ENCODE measurements at regions not wholly inside any gene's neighbourhood (a gene's known extent, or its start where the extent isn't known, plus 50 kb on each side); places are given as distances from the start of the nearest gene placed in this dataset.

- Histone ChIP-seq H3K4me1 (peaks cover 0 to 11% (median 10%) of the 10 kb centered on the region in 4 donors), H3K27me3 (no peaks in the 10 kb centered on the region), H3K27ac (no peak overlapping the region), H3K36me3 (no peaks in the 10 kb centered on the region), H3K9me3 (peaks cover 0 to 11% (median 0%) of the 10 kb centered on the region in 4 donors), H3K4me3 (no peak overlapping the region)
- WGBS, 2 donors, result 36 to 41% methylated on average over 4 of the region's 4 CpGs
- DNase-seq, result no peak
- TF ChIP-seq EP300 (IDR thresholded peaks at IDR 0.05) (no peak), CTCF (IDR thresholded peaks at IDR 0.05) (no peak), POLR2A (IDR thresholded peaks at IDR 0.05) (no peak), POLR2AphosphoS5 (IDR thresholded peaks at IDR 0.05) (no peak)
- peak in 1 of 2 donors; percentile 70 for ATAC-seq (ENCODE audit: low FRiP score in 2 of 2)
Observed at GRCh38 chr4:26088433-26088928, 174.5 kb downstream of the SMIM20 start.

- Histone ChIP-seq H3K4me3 (no peak overlapping the region), H3K36me3 (no peaks in the 10 kb centered on the region), H3K27me3 (no peaks in the 10 kb centered on the region), H3K9me3 (peaks cover 0 to 11% (median under 1%) of the 10 kb centered on the region in 4 donors), H3K4me1 (peaks cover 0 to 4% (median under 1%) of the 10 kb centered on the region in 4 donors), H3K27ac (peak overlapping the region in 2 of 4 donors; percentile 22 to 68)
- TF ChIP-seq POLR2A (IDR thresholded peaks at IDR 0.05) (no peak), EP300 (IDR thresholded peaks at IDR 0.05) (no peak), CTCF (IDR thresholded peaks at IDR 0.05) (no peak), POLR2AphosphoS5 (IDR thresholded peaks at IDR 0.05) (no peak)
- peak in 1 of 2 donors; percentile 56 for ATAC-seq (ENCODE audit: low FRiP score in 2 of 2)
- no peak for DNase-seq
- 60 to 67% methylated on average over 3 of the region's 3 CpGs for whole genome bisulfite sequencing, 2 donors
Observed at GRCh38 chr4:26093551-26093950, 179.5 kb downstream of the SMIM20 start.

- DNase-seq (no peak), ATAC-seq (ENCODE audit: low FRiP score in 2 of 2) (no peak)
- no peaks in the 10 kb centered on the region for H3K36me3 ChIP-seq
- H3K27me3 ChIP-seq, result no peaks in the 10 kb centered on the region
- TF ChIP-seq CTCF (IDR thresholded peaks at IDR 0.05), result no peak
- no peak for TF ChIP-seq EP300 (IDR thresholded peaks at IDR 0.05)
- no peak for TF ChIP-seq POLR2A (IDR thresholded peaks at IDR 0.05)
- TF ChIP-seq POLR2AphosphoS5 (IDR thresholded peaks at IDR 0.05), result no peak
- H3K4me3 ChIP-seq, result no peak overlapping the region
- WGBS, 2 donors, result 60 to 87% methylated on average over 2 of the region's 2 CpGs
- no peaks in the 10 kb centered on the region for H3K4me1 ChIP-seq
- H3K27ac ChIP-seq, result peak overlapping the region in 2 of 4 donors; percentile 22 to 68
- peaks cover 0 to 11% (median 1%) of the 10 kb centered on the region in 4 donors for H3K9me3 ChIP-seq
Observed at GRCh38 chr4:26094076-26094475, 180.1 kb downstream of the SMIM20 start.

GRCh38 chr4:26094911-26095310, 180.9 kb downstream of the SMIM20 start:
- Histone ChIP-seq H3K4me3 (no peak overlapping the region), H3K4me1 (no peaks in the 10 kb centered on the region), H3K27me3 (no peaks in the 10 kb centered on the region), H3K27ac (no peak overlapping the region), H3K36me3 (no peaks in the 10 kb centered on the region), H3K9me3 (peaks cover 0 to 11% (median 1%) of the 10 kb centered on the region in 4 donors)
- ATAC-seq (ENCODE audit: low FRiP score in 2 of 2), result no peak
- 71 to 74% methylated on average over 1 of the region's 1 CpG for WGBS, 2 donors
- no peak for DNase-seq
- TF ChIP-seq CTCF (IDR thresholded peaks at IDR 0.05) (no peak), POLR2AphosphoS5 (IDR thresholded peaks at IDR 0.05) (no peak), POLR2A (IDR thresholded peaks at IDR 0.05) (no peak), EP300 (IDR thresholded peaks at IDR 0.05) (no peak)

GRCh38 chr4:26099967-26100366, 185.9 kb downstream of the SMIM20 start:
- no peak overlapping the region for H3K27ac ChIP-seq
- TF ChIP-seq CTCF (IDR thresholded peaks at IDR 0.05) (no peak), POLR2A (IDR thresholded peaks at IDR 0.05) (no peak), EP300 (IDR thresholded peaks at IDR 0.05) (no peak), POLR2AphosphoS5 (IDR thresholded peaks at IDR 0.05) (no peak)
- no peaks in the 10 kb centered on the region for H3K27me3 ChIP-seq
- H3K36me3 ChIP-seq, result no peaks in the 10 kb centered on the region
- DNase-seq (no peak), ATAC-seq (ENCODE audit: low FRiP score in 2 of 2) (no peak)
- H3K4me3 ChIP-seq, result no peak overlapping the region
- H3K9me3 ChIP-seq, result peaks cover 0 to 2% (median 0%) of the 10 kb centered on the region in 4 donors
- no peaks in the 10 kb centered on the region for H3K4me1 ChIP-seq
